ENCODE measurements at regions not wholly inside any gene's neighbourhood (a gene's known extent, or its start where the extent isn't known, plus 50 kb on each side); places are given as distances from the start of the nearest gene placed in this dataset.
A peak's percentile ranks its signal among the peaks of the same experiment; 100 is the strongest.
"Not testable (repeated sequence)": the region's sequence is repeated elsewhere in the genome, so short reads cannot be mapped to it uniquely, and the experiment has no call there.

DNA sequence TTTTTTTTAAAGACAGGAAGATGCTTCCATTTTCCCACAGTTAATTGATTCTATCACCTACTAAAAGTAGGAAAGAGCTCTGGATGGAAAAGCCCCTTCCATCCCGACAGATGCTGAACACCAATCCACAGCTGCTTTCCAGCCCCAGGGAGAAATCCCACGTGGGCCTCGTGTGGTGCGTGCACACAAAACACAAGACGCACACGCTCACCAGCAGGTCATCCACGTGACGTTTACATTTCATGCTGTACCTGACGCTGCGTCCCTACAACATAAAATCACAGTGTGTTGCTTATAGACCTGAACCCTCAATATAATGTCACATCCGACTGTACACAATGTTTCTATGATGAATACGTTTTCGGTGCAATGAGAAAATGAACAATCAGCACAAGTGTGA is 50.2 kb upstream of the DACT2 start:
- no peak for DNase-seq

GRCh38 chr6:168370310-168370991 is 50.9 kb upstream of the DACT2 start:
- DNase-seq: peak in 41 of 56 donors; percentile 3 to 81 (median 30)

GRCh38 chr6:168371185-168371584 is 51.6 kb upstream of the DACT2 start:
- no peak for DNase-seq

GRCh38 chr6:168371618-168371980 is 52.0 kb upstream of the DACT2 start:
- no peak for DNase-seq

DNA sequence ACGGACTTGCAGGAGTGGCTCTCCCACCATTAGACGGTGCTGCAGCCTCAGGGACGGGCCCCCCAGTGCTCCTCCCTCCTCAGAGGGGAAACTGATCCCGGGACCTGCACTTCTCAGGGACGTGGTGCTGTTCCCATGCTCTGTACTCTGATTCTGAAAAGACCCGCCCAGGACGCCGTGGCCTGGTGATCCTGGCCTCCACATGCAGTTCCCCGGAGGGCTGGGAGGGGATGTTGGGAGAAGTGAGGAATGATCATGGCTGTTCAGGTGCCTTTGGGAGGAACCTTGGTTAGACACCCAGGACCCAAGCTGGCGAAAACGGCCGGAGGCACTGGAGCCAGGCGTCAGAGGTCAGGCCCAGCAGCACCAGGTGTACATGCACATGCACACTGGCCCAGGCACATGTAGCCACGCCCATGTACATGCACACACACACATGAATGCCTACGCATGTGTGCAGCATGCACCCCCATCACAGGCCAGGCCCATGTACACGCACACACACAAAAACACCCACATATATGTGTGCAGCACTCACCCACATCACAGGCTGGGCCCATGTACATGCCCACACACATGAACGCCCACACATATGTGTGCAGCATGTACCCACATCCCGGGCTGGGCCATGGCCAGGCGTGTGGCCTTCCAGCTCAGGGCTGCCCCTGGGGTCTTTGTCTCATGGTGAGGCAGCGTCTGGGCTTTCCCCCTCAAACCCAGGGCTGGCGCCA is 52.6 kb upstream of the DACT2 start:
- DNase-seq: no peak

DNA sequence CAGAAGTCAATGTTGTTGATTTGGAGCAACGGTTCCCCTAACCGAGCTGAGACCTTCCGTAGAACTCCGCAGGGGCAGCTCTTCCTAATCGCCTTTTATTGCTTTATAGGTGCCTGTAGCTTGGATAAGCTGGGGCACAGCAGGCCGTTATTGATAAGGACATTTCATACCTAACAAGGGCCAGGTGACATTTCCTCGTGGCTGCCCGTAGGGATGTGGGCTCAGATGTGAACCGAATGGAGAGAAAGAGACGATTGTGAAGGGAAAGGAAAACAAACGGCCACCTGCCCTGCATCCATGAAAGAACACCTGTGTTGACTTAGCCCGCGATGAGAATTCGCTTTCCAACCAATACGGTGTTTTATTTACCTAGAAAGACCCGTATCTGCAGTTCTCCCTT is 53.3 kb upstream of the DACT2 start:
- no peak for DNase-seq

DNA sequence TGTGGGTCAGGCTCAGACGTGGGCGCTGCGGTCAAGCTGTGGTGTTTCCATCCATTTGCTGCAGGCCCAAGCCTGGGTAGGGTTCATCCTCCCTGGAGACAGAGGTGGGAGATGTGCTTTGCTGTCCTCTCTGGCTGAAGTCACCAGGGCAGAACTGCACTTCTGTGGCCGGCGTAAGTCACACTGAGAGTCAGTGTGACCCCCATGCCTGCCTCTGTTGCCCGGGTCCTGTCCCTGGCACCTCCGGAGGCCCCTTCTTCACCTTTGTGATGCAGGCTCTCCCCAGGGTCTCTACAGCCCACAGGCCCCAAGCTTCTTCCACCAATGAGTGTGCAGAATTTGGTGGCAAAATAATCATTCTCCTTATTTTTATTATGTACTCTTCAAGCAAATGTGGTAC is 53.8 kb upstream of the DACT2 start:
- DNase-seq: no peak

- no peak for DNase-seq
These were observed 54.5 kb upstream of the DACT2 start for GRCh38 chr6:168374051-168374502.

- DNase-seq: no peak
These were observed 55.0 kb upstream of the DACT2 start for GRCh38 chr6:168374541-168375071.

GRCh38 chr6:168376120-168376519 is 56.5 kb upstream of the DACT2 start:
- DNase-seq: no peak

- DNase-seq: no peak
These were observed 57.4 kb upstream of the DACT2 start for GRCh38 chr6:168376811-168377483.

GRCh38 chr6:168377484-168377855 is 57.9 kb upstream of the DACT2 start:
- DNase-seq: peak in 4 of 56 donors; percentile 14 to 27 (median 20)

DNA sequence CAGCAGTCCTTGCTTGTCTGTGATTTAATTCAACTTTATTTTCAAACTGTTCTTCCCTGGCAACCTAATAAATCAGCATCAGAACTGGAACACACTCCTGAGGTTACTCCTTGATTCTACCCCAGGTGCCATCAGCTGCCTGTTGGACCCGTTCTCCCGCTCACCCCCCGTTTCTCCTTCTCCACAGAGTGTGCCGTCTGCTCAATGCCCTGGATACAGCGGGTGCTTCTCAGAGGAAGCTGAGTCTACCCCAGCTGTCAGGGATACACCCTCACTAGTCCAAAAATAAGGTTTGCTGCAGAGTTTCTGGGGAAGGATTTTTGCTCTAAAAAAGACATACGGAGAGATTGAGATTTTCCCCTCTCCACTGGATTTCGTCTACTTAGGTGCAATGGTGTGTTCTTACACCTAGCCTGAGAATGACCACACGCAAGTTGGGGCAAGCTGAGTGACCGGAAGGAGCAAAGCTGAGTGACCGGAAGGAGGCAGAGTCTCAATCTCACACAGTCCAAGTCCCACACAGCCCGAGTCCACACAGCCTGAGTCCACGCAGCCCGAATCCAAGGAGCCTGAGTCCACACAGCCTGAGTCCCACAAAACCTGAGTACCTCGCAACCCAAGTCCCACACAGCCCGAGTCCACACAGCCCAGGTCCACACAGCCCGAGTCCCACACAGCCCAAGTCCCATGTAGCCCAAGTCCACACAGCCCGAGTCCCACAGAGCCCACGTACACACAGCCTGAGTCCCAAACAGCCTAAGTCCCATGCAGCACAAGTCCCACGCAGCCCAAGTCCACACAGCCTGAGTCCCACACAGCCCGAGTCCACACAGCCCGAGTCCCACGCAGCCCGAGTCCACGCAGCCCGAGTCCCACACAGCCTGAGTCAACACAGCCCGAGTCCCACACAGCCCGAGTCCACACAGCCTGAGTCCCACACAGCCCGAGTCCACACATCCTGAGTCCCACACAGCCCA is 58.6 kb upstream of the DACT2 start:
- DNase-seq: peak in 1 of 56 donors; percentile 9

DNA sequence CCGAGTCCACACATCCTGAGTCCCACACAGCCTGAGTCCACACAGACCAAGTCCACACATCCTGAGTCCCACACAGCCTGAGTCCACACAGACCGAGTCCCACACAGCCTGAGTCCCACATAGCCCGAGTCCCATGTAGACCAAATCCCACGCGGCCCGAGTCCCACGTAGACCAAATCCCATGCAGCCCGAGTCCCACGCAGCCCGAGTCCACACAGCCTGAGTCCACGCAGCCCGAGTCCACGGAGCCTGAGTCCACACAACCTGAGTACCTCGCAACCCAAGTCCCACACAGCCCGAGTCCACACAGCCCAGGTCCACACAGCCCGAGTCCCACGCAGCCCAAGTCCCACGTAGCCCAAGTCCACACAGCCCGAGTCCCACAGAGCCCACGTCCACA is 60.0 kb upstream of the DACT2 start:
- DNase-seq: not testable (repeated sequence)

DNA sequence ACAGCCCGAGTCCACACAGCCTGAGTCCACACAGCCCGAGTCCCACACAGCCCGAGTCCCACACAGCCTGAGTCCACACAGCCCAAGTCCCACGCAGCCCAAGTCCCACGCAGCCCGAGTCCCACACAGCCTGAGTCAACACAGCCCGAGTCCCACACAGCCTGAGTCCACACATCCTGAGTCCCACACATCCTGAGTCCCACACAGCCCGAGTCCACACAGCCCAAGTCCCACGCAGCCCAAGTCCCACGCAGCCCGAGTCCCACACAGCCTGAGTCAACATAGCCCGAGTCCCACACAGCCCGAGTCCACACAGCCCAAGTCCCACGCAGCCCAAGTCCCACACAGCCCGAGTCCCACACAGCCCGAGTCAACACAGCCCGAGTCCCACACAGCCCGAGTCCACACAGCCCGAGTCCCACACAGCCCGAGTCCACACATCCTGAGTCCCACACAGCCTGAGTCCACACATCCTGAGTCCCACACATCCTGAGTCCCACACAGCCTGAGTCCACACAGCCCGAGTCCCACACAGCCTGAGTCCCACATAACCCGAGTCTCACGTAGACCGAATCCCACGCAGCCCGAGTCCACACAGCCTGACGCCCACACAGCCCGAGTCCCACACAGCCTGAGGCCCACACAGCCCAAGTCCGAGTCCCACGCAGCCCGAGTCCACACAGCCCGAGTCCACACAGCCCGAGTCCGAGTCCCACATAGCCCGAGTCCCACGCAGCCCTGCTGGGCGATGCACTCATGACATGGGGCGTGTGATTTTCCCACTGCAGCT is 60.6 kb upstream of the SMOC2 start:
- not testable (repeated sequence) for DNase-seq

DNA sequence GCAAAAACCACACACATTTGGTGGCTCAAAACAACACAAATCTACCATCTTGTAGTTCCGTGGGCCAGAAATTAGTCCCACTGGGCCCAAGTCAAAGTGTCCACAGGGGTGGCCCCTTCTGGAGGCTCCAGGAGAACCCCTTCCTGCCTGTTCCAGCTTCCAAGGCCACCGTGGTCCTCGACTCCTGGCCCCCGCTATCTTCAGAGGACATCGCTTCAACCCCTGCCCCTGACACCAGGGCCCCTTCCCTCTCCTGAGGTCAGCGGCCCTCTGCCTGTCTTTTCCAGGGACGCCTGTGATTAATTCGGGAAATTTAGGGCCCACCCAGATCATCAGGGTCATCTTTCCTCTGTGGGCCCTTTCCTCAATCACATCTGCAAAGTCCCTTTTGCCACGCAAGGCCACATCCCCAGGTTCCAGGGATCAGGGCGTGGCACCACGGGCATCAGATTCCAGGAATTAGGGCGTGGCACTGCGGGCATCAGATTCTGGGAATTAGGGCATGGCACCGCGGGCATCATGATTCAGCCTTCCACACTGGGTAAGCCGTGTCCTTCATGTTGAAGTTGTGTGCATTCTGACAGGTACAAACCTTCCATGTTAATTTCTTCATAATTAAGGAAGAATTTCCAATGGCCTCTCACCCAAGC is 59.9 kb upstream of the SMOC2 start:
- DNase-seq: no peak

- DNase-seq: peak in 1 of 56 donors; percentile 22
These were observed 59.1 kb upstream of the SMOC2 start for GRCh38 chr6:168381726-168382458.

GRCh38 chr6:168383062-168383854 is 57.7 kb upstream of the SMOC2 start:
- DNase-seq: no peak

All from amygdala (tissue), 56 donors.